Smooth muscle cell (in vitro differentiated cells): ENCODE measurements at regions not wholly inside any gene's neighbourhood (a gene's known extent, or its start where the extent isn't known, plus 50 kb on each side); places are given as distances from the start of the nearest gene placed in this dataset.

Experiments
- DNase-seq: peaks from one replicate; lab custom pipeline; 2025; ENCODE audit not compliant: unreplicated experiment; lab: John Stamatoyannopoulos, UW
- H2AFZ ChIP-seq: fragments of 200-600 bp; sonication (generic); 2 replicates; pipeline ENCODE4 v1.6.0; 2016; ENCODE audit warnings: antibody characterized with exemption, low read depth, mild to moderate bottlenecking
- H3F3A ChIP-seq: fragments of 200-600 bp; sonication (generic); 2 replicates; pipeline ENCODE4 v1.6.0; 2017; ENCODE audit warnings: antibody characterized with exemption, low read depth
- H3K27ac ChIP-seq: fragments of 200-600 bp; sonication (generic); 2 replicates; pipeline ENCODE4 v1.5.1; 2016; ENCODE audit warnings: low read depth, mild to moderate bottlenecking
- H3K27me3 ChIP-seq: fragments of 200-600 bp; sonication (generic); 2 replicates; pipeline ENCODE4 v1.6.1; 2016; ENCODE audit warnings: low read depth, mild to moderate bottlenecking
- H3K36me3 ChIP-seq: fragments of 200-600 bp; sonication (generic); 2 replicates; pipeline ENCODE4 v1.5.1; 2016; ENCODE audit warnings: low read depth
- H3K4me1 ChIP-seq: fragments of 200-600 bp; sonication (generic); 2 replicates; pipeline ENCODE4 v1.5.1; 2016; ENCODE audit warnings: low read depth
- H3K4me2 ChIP-seq: fragments of 200-600 bp; sonication (generic); 2 replicates; pipeline ENCODE4 v1.6.0; 2016; ENCODE audit warnings: mild to moderate bottlenecking
- H3K4me3 ChIP-seq: fragments of 200-600 bp; sonication (generic); 2 replicates; pipeline ENCODE4 v1.5.1; 2016; ENCODE audit warnings: mild to moderate bottlenecking
- H3K79me2 ChIP-seq: fragments of 200-600 bp; sonication (generic); 2 replicates; pipeline ENCODE4 v1.6.0; 2016; ENCODE audit warnings: low read depth, mild to moderate bottlenecking
- H3K9ac ChIP-seq: fragments of 200-600 bp; sonication (generic); 2 replicates; pipeline ENCODE4 v1.6.0; 2016; ENCODE audit warnings: low read depth
- H3K9me3 ChIP-seq: fragments of 200-600 bp; sonication (generic); replicated peaks from 2 replicates; pipeline ENCODE4 v1.5.1; 2016; ENCODE audit warnings: low read depth
- H4K20me1 ChIP-seq: fragments of 200-600 bp; sonication (generic); 2 replicates; pipeline ENCODE4 v1.6.0; 2016; ENCODE audit warnings: low read depth
- CTCF ChIP-seq: fragments of 200-600 bp; sonication (generic); IDR thresholded peaks from 2 replicates; pipeline ENCODE4 v1.5.1; 2017; ENCODE audit warnings: borderline replicate concordance, mild to moderate bottlenecking, antibody characterized with exemption; ENCODE audit not compliant: insufficient read depth, poor library complexity, severe bottlenecking
- WGBS: methylation state at CpG from one replicate; pipeline ENCODE4 v1.1.7; 2016; ENCODE audit warnings: low lambda C conversion rate; 5-methylcytosine and 5-hydroxymethylcytosine counted together

GRCh38 chr6:109265530-109265929 lies 116.7 kb downstream of the CD164 start:
- 95% methylated on average over 3 of the region's 3 CpGs for WGBS
- no peaks in the 10 kb centered on the region for H3F3A ChIP-seq

GRCh38 chr6:109263873-109264700 lies 118.2 kb downstream of the CD164 start:
- TF ChIP-seq CTCF, result no peak
- no peaks in the 10 kb centered on the region for H3K79me2 ChIP-seq
- WGBS, result 98% methylated on average over 3 of the region's 3 CpGs
- no peaks in the 10 kb centered on the region for H3K27me3 ChIP-seq
- H3K36me3 ChIP-seq, result no peaks in the 10 kb centered on the region
- H4K20me1 ChIP-seq, result no peaks in the 10 kb centered on the region
- H2AFZ ChIP-seq, result no peak overlapping the region
- no peak for DNase-seq
- H3K4me3 ChIP-seq, result no peak overlapping the region
- no peaks in the 10 kb centered on the region for H3F3A ChIP-seq
- H3K9me3 ChIP-seq, result no peaks in the 10 kb centered on the region
- H3K27ac ChIP-seq, result no peak overlapping the region
- H3K9ac ChIP-seq, result no peak overlapping the region
- peaks cover 10% of the 10 kb centered on the region for H3K4me1 ChIP-seq
- H3K4me2 ChIP-seq, result no peak overlapping the region

More at GRCh38 chr6:109265530-109265929, 116.7 kb downstream of the CD164 start:
- Histone ChIP-seq H2AFZ (no peak overlapping the region), H4K20me1 (no peaks in the 10 kb centered on the region), H3K79me2 (no peaks in the 10 kb centered on the region), H3K27me3 (no peaks in the 10 kb centered on the region), H3K9ac (no peak overlapping the region), H3K4me2 (no peak overlapping the region), H3K9me3 (no peaks in the 10 kb centered on the region), H3K4me1 (peaks cover under 1% of the 10 kb centered on the region), H3K27ac (no peak overlapping the region), H3K4me3 (no peak overlapping the region), H3K36me3 (no peaks in the 10 kb centered on the region)
- TF ChIP-seq CTCF, result no peak
- DNase-seq, result no peak

- Histone ChIP-seq H3K27ac (no peak overlapping the region), H3K4me1 (peaks cover 10% of the 10 kb centered on the region), H3K4me3 (no peak overlapping the region), H3F3A (no peaks in the 10 kb centered on the region), H3K4me2 (no peak overlapping the region), H2AFZ (no peak overlapping the region), H3K9me3 (no peaks in the 10 kb centered on the region), H4K20me1 (no peaks in the 10 kb centered on the region), H3K9ac (no peak overlapping the region), H3K27me3 (no peaks in the 10 kb centered on the region), H3K36me3 (no peaks in the 10 kb centered on the region), H3K79me2 (no peaks in the 10 kb centered on the region)
- TF ChIP-seq CTCF, result no peak
- WGBS, result 96% methylated on average over 7 of the region's 7 CpGs
- DNase-seq, result no peak
Observed at GRCh38 chr6:109262261-109262660, 120.0 kb downstream of the CD164 start.

GRCh38 chr6:109261811-109262210 lies 120.5 kb downstream of the CD164 start:
- H3K27me3 ChIP-seq, result no peaks in the 10 kb centered on the region
- no peaks in the 10 kb centered on the region for H4K20me1 ChIP-seq
- H3K36me3 ChIP-seq, result no peaks in the 10 kb centered on the region
- no peaks in the 10 kb centered on the region for H3K9me3 ChIP-seq
- H3K27ac ChIP-seq, result no peak overlapping the region
- peaks cover 10% of the 10 kb centered on the region for H3K4me1 ChIP-seq
- no peak overlapping the region for H3K9ac ChIP-seq
- 90% methylated on average over 6 of the region's 6 CpGs for WGBS
- no peak overlapping the region for H3K4me2 ChIP-seq
- no peak for TF ChIP-seq CTCF
- H3K79me2 ChIP-seq, result no peaks in the 10 kb centered on the region
- no peaks in the 10 kb centered on the region for H3F3A ChIP-seq
- no peak overlapping the region for H2AFZ ChIP-seq
- no peak for DNase-seq
- no peak overlapping the region for H3K4me3 ChIP-seq
